ENCODE measurements at regions not wholly inside any gene's neighbourhood (a gene's known extent, or its start where the extent isn't known, plus 50 kb on each side); places are given as distances from the start of the nearest gene placed in this dataset.

GRCh38 chr14:61878931-61879330 lies 116.7 kb downstream of the SNAPC1 start:
- TF ChIP-seq RCOR1 (IDR thresholded peaks at IDR 0.05; ENCODE audit: insufficient replicate concordance, low read length) (no peak), CTCF (conservative IDR thresholded peaks at IDR 0.05; ENCODE audit: low read depth, low read length) (no peak), RFX5 (IDR thresholded peaks at IDR 0.05; ENCODE audit: low read depth, low read length) (no peak), POLR2A (IDR thresholded peaks at IDR 0.05; ENCODE audit: low read depth, low read length) (no peak)
- TF ChIP-seq, protein P1, sequence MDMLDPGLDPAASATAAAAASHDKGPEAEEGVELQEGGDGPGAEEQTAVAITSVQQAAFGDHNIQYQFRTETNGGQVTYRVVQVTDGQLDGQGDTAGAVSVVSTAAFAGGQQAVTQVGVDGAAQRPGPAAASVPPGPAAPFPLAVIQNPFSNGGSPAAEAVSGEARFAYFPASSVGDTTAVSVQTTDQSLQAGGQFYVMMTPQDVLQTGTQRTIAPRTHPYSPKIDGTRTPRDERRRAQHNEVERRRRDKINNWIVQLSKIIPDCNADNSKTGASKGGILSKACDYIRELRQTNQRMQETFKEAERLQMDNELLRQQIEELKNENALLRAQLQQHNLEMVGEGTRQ (IDR thresholded peaks at IDR 0.05; ENCODE audit: low read depth, low read length): no peak

Data from IMR-90 (cell line).